Bronchial epithelial cell (primary cell): ENCODE measurements at regions not wholly inside any gene's neighbourhood (a gene's known extent, or its start where the extent isn't known, plus 50 kb on each side); places are given as distances from the start of the nearest gene placed in this dataset.

Experiments used
- DNase-seq: peaks from one replicate; pipeline ENCODE4 v3.0.0-alpha.2; 2010; ENCODE audit warnings: low read depth
- FAIRE-seq: peaks from 2 replicates; lab custom pipeline; 2011; peaks lifted over from hg19 to GRCh38; lab: Jason Lieb, UNC
- H3K27me3 ChIP-seq: 2 replicates; pipeline ENCODE4 v1.5.1; 2011; ENCODE audit warnings: low read length; ENCODE audit not compliant: control insufficient read depth, insufficient read depth
- H3K36me3 ChIP-seq: 2 replicates; pipeline ENCODE4 v1.5.1; 2011; ENCODE audit warnings: low read length; ENCODE audit not compliant: control insufficient read depth, insufficient read depth
- H3K4me3 ChIP-seq: 2 replicates; pipeline ENCODE4 v1.5.1; 2011; ENCODE audit warnings: mild to moderate bottlenecking, low read depth, low read length, control low read depth
- TF ChIP-seq, protein P1 (sequence below): IDR thresholded peaks from 2 replicates; pipeline ENCODE4 v1.5.1; 2011; ENCODE audit warnings: mild to moderate bottlenecking, moderate library complexity, low read length, control low read depth, inconsistent platforms; ENCODE audit not compliant: insufficient read depth, severe bottlenecking

DNA sequence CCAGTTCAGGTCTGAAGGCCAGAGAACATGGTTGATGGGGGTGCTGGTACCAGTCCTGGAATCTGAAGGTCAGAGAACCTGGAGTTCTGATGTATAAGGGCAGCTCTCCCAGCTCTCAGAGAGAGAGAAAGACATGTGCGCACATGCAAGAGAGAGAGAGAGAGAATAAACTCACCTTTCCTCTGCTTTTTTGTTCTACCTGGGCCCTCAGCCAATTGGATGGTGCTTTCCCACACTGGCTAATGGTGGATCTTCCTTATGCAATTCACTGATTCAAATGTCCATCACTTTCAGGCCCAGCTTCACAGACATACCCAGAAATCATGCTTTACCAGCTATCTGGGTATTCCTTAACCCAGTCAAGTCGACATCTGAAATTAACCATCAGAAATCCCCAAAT is 377.7 kb upstream of the MEX3C start:
- no peak overlapping the region for H3K4me3 ChIP-seq
- H3K36me3 ChIP-seq: no peaks in the 10 kb centered on the region
- no peak for FAIRE-seq
- TF ChIP-seq, protein P1, sequence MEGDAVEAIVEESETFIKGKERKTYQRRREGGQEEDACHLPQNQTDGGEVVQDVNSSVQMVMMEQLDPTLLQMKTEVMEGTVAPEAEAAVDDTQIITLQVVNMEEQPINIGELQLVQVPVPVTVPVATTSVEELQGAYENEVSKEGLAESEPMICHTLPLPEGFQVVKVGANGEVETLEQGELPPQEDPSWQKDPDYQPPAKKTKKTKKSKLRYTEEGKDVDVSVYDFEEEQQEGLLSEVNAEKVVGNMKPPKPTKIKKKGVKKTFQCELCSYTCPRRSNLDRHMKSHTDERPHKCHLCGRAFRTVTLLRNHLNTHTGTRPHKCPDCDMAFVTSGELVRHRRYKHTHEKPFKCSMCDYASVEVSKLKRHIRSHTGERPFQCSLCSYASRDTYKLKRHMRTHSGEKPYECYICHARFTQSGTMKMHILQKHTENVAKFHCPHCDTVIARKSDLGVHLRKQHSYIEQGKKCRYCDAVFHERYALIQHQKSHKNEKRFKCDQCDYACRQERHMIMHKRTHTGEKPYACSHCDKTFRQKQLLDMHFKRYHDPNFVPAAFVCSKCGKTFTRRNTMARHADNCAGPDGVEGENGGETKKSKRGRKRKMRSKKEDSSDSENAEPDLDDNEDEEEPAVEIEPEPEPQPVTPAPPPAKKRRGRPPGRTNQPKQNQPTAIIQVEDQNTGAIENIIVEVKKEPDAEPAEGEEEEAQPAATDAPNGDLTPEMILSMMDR: no peak
- DNase-seq: peak; percentile 57
- H3K27me3 ChIP-seq: peaks cover 2% of the 10 kb centered on the region

DNA sequence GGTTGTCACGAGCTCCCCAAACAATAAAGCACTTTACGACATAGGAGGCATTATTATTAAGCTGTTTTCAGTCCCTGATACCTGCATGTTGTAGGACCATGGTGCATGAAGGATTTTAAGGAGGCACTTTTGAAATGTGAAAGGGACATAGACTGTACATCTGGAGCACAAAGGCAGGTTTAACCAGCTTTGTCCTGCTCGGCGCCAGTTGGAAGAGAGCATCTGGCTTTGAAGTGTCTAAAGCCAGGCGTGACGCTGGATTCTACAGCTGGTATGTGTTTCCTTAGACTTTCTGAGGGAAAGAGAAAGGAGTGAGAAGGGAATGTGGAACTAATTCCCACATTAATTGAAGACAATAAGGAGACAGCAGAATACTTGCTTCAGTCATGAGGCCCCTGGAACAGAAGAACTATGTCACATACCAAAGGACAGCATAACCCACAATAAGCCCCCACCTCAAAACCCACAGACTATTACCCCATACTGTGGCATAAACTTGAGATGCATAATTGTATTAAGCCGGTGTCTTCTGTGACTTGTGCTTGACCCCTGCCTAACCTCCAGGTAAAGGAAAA is 381.0 kb upstream of the MEX3C start:
- Histone ChIP-seq H3K36me3 (no peaks in the 10 kb centered on the region), H3K27me3 (peaks cover 2% of the 10 kb centered on the region), H3K4me3 (no peak overlapping the region)
- FAIRE-seq (no peak), DNase-seq (no peak)
- TF ChIP-seq, protein P1: no peak

DNA sequence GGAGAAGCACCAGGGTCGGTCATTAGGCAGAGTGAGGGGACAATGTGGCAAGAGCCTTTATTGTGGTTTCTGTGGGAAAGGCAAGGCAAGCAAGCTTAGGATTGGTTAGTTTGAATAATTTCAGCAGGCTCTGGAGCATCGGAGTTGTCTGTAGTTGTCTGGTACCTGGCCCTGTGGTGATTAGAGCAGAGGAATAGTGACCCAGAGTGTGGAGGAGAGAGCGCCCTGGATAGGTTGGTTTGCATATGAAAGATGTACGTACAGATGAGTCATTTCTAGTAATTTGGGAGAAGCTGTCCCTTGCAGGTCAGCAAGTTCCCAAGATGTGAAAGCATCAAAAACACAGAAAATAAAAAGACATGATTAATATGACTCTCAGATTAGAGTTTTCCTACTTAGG is 383.1 kb upstream of the MEX3C start:
- Histone ChIP-seq H3K27me3 (no peaks in the 10 kb centered on the region), H3K4me3 (no peak overlapping the region), H3K36me3 (no peaks in the 10 kb centered on the region)
- no peak for DNase-seq
- no peak for FAIRE-seq
- TF ChIP-seq, protein P1: no peak

DNA sequence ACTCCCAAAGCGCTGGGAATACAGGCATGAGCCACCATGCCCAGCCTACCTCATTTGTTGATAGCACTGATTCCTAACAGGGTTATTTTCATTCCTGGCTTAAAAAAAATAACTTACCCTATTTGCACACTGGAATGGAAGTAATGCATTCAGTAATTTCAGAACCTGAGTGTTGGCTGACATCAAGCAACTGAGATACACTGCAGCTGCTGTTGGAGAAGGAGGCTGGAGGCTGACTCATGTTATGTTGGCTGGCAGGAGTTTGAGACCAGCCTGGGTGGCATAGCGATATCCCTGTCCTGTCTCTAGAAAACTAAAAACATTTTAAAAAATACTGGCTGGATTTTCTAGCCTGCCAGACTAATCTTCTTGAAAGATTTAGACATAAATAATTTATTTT is 385.1 kb upstream of the MEX3C start:
- FAIRE-seq: no peak
- H3K36me3 ChIP-seq: no peaks in the 10 kb centered on the region
- no peak for DNase-seq
- no peaks in the 10 kb centered on the region for H3K27me3 ChIP-seq
- H3K4me3 ChIP-seq: no peak overlapping the region
- TF ChIP-seq, protein P1: no peak

DNA sequence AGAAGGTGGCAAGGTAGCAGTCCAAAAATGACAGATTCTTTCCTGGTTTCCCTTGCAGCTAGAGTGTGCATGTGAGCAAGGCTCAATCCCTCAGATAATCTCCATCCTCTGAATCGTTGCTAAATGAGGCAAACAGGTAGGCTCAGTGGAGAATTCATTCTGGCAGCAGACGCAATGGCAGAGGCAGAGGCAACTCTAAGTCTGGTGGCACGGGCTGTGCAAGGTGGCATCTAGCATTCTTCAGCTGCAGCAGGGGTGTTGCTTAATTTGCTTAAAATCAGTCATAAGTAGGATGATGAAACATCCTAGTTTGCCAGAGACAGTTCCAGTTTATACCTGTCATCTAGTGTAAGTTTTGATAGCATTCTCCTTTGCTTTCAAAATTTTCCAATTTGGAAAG is 391.1 kb upstream of the MEX3C start:
- FAIRE-seq (no peak), DNase-seq (peak; percentile 32)
- Histone ChIP-seq H3K36me3 (no peaks in the 10 kb centered on the region), H3K4me3 (no peak overlapping the region), H3K27me3 (no peaks in the 10 kb centered on the region)
- TF ChIP-seq, protein P1: no peak

GRCh38 chr18:51593931-51594330 is 396.4 kb upstream of the MEX3C start:
- H3K27me3 ChIP-seq: no peaks in the 10 kb centered on the region
- no peaks in the 10 kb centered on the region for H3K36me3 ChIP-seq
- no peak for DNase-seq
- TF ChIP-seq, protein P1: no peak
- H3K4me3 ChIP-seq: no peak overlapping the region
- FAIRE-seq: no peak
